GM21526 (cell line): ENCODE measurements at regions not wholly inside any gene's neighbourhood (a gene's known extent, or its start where the extent isn't known, plus 50 kb on each side); places are given as distances from the start of the nearest gene placed in this dataset.
"Not testable (repeated sequence)": the region's sequence is repeated elsewhere in the genome, so short reads cannot be mapped to it uniquely, and the experiment has no call there.

Experiments used
- ATAC-seq: cut with Tn5 transposase; IDR thresholded peaks from one replicate; pipeline ENCODE4 v1.9.1; 2021; ENCODE audit warnings: moderate library complexity; ENCODE audit not compliant: unreplicated experiment, low FRiP score

DNA sequence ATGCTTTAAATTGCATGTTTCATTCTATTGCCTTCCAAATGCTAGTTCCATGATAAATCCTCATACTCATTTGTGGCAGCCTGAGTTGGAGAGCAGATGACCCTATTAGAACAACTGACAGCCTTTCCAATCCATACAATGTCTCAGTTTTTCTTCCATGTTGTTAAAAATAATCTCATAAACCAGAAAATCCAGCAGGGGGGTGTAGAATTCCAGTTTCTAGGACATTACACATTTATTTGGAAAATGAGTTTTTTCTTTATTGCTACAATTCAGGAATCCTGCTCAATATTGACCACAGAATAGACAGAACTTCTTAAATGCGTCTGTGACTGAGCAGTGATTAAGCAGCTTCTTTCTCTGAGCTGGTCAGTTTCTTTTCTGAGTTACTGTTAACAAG lies 174.2 kb upstream of the ATP10A start:
- ATAC-seq = no peak

DNA sequence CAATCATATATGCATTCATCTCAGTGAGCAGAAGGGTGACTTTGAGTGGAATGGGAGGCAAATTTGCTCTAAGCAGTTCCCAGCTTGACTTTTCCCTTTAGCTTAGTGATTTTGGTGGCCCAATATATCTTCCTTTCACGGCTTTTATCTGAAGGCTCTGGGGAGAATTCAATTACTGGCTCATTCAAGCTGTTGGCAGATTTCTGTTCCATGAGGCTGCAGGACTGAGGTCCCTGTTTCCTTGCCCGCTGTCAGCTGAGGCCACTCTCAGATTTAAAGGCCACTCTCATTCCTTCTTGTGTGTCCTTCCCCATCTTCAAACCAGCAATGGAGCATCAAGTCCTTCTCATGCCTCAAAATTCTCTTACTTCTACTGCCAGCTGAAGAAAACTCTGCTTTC lies 170.4 kb upstream of the ATP10A start:
- ATAC-seq = no peak

DNA sequence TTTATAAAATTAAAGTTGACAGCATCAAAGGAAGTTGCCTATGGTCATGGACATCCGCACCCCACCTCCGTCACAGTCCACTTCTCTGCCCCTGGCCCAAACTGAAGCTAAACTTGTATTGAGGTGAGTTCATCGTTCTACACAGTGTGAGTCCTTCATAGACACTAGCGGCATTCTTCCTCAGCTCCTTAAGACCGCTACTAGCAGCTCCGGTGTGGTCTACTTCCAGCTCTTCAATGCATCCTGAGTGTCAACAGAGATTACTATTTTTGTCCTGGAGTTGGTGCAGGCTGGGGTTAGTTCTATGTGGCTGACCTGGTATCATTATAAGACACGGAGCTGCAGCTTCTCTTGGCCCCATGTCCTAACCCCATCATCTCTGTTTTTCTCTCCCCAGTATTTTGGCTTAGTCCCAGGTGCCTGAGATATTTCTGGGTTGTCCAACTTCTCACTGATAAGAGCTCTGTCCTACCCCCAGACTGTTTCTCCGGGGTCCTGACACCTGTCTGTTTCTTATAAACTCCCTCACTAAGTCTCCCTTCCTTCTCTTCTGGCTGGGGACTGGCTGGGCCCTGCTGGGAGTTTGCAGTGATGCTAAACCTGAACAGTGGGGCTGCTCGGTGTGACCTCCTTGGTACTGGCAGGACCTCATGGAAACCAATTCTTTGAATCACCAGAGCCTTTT lies 169.2 kb upstream of the ATP10A start:
- no peak for ATAC-seq

- not testable (repeated sequence) for ATAC-seq
Observed at GRCh38 chr15:26029586-26029985, 166.5 kb upstream of the ATP10A start.

DNA sequence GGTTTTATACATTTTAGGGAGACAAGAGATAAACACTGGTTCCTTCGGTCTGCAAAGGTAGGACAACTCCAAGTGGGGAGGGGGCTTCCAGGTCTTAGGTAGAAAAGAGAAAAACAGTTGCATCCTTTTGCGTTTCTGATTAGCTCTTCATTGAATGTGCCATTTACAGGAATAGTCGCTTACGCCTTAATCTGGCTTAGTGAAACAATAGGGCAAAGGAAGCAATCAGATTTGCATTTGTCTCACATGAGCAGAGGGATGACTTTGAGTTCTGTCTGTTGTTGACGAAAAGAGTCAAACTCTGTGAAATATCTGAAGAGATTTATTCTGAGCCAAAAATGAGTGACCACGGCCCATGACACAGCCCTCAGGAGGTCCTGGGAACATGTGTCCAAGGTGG lies 166.0 kb upstream of the ATP10A start:
- no peak for ATAC-seq

GRCh38 chr15:26028086-26028740 lies 165.1 kb upstream of the ATP10A start:
- no peak for ATAC-seq

GRCh38 chr15:26026671-26027070 lies 163.5 kb upstream of the ATP10A start:
- not testable (repeated sequence) for ATAC-seq

DNA sequence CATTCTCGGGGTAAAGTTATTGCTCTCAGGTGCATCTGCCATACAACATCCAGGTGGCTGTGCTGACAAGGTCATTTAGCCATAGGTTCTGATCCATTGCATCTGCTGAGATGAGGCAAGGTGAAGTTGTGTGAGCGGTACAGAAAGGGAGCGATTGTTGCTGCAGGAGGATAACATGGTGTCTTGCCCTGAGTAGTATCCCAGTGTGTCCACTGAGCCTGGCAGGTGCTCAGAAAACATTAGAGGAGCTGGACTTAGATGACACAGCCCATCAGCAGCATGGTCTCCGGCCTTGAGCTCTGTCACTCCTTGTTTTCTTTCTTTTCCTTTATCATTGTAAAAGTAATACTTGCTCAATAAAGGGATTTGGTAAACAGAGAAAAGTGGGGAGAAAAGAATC lies 161.1 kb upstream of the ATP10A start:
- ATAC-seq = no peak

DNA sequence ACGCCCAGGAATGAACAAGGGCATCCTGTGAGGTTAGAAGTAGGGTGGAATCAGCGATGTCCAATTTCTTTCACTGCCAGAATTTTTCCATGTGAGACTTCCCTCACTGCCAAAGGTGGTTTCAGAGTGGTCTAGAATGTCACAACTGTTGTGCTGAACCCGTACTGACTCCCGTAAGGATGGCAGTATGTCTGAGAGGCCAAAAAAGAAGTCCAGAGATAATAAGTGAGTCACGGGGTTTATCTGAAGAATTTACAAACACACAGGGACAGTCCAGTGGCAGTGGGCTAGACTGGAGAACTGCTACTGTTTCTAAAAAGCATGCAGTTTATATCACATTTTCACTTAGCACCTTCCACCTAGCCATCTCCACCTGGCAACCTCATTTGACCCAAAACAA lies 160.6 kb upstream of the ATP10A start:
- no peak for ATAC-seq

DNA sequence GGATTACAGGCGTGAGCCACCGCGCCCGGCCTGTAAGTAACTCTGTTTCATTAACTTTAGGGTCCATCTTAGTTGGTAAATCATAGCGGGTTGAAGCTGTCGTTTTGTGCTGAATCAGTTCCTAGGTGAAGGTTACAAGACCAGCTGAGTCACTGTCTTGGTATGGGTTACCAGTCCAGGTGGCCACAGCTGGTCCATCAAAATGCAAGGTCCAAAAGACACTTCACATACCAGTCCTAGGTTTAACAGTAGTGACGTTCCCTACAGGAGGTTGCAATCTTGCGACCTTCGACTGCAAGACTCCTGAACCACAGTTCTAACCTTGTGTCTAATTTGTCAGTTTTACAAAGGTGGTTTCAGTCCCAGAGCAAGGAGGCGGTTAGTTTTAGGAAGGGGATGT lies 160.1 kb upstream of the ATP10A start:
- no peak for ATAC-seq

GRCh38 chr15:26020871-26021270 lies 157.7 kb upstream of the ATP10A start:
- ATAC-seq = no peak

GRCh38 chr15:26017665-26018064 lies 154.5 kb upstream of the ATP10A start:
- ATAC-seq = no peak

DNA sequence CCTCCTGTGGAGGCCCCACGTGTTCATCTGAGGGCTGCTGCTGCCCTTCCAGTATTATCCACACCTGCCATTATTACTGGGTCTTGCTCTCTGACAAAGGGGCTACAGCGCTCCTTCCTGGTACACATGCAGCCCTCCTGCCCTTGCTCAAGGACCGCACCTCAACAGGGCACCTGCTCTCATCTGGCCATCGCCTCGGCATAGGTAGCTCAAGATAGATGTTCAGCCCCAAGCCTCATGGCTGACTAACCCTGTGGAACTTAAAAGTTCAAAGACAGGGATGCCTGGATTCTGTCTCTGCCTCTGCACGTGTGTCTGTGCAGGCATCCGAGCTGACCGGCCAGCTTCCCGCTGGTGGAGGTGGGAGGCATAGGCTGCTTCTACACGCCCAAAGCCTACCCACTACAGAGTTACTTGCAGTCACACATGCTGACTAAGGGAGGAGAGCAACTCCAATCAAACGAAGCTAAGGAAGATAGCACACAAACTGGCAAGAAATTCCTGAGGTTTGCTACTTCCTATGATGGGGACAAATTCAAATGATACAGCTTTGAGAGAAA lies 152.5 kb upstream of the ATP10A start:
- no peak for ATAC-seq

DNA sequence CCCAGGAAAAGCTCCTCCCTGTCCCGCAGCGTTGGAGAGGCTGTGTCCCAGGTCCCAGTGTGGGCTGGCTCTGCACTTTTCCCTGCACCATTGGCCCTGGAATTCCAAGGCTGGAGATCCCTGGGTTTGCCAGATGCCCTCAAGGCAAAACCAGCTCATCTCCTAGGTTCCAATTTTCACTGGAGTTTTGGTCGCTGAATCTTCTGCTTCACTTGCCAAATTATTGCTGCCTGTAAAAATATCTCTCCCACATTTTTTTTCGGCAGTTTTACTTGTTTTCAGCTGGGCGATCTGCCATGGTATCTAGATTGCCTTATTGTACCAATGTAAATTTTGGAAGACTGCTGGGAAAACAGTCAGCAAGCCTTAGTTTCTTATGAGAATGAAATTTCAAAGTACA lies 150.9 kb upstream of the ATP10A start:
- ATAC-seq = no peak

DNA sequence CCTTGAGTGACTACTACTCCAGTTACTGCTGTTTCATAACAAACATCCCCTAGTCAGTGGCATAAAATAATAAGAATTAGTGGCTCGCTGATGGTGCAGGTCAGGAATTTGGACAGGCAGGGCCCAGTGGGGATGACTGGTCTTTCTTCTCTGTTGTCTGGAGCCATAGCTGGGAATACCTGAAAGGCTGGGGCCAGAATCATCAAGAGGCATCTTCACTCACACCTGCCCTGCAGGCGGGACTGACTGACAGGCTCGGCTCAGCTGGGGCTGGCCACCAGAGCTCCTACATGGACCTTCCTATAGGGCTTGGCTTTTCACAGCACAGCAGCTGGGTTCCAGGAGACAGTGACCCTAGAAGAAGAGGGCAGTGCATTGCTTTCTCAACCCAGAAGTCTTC lies 148.8 kb upstream of the ATP10A start:
- ATAC-seq = no peak

DNA sequence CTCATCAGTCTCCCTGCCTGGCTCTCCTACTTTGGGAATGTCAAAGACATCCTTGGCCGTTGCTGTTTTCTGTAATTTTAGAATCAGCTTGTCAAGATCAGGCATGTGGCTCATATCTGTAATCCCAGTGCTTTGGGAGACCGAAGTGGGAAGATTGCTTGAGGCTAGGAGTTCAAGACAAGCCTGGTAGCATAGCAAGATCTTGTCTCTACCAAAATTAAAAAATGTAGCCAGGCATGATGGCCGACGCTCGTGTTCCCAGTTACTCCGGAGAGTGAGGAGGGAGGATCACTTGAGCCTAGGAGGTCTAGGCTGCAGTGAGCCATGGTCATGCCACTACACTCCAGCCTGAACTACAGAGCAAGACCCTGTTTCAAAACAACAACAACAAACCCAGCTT lies 144.0 kb upstream of the ATP10A start:
- ATAC-seq = no peak

GRCh38 chr15:26001201-26001600 lies 138.1 kb upstream of the ATP10A start:
- ATAC-seq = no peak

DNA sequence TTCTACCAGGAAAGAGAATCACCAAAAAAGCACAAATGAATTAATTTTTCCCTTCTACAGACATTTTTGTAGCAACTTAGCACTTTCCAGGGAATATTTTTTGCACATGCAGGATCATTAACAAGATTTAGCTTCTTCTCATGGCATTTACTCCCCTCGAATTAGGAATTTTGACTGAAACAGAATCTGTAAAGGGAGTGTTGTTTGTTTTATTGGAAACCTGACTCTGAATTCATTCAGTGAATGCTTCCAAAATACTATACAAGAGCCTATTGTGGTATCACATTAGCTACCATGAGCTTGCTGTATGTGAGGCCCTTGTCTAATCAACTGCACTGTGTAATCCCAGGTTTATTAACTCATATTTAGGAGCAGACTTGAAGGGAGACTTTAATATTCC lies 130.4 kb upstream of the ATP10A start:
- no peak for ATAC-seq

GRCh38 chr15:25990220-25990619 lies 127.1 kb upstream of the ATP10A start:
- ATAC-seq = no peak

GRCh38 chr15:25989327-25989726 lies 126.2 kb upstream of the ATP10A start:
- no peak for ATAC-seq

DNA sequence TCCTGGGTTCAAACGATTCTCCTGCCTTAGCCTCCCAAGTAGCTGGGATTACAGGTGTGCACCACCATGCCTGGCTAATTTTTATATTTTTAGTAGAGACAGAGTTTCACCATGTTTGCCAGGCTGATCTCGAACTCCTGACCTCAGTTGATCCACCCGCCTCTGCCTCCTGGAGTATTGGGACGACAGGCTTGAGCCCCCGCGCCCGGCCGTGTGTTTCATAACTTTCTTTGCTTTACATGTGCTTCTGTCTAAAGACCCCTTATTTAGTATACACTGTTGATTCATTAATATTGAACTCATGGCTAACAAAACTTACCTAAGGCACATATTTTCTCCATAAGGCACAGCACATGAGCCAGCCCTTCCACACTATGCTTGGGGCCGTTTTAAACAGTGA lies 125.6 kb upstream of the ATP10A start:
- not testable (repeated sequence) for ATAC-seq

GRCh38 chr15:25987638-25988037 lies 124.5 kb upstream of the ATP10A start:
- no peak for ATAC-seq
